Lower leg skin (tissue), 4 donors: ENCODE measurements at regions not wholly inside any gene's neighbourhood (a gene's known extent, or its start where the extent isn't known, plus 50 kb on each side); places are given as distances from the start of the nearest gene placed in this dataset.

Experiments used
- DNase-seq, 2 donors: peaks; one replicate each; pipeline ENCODE4 v3.0.0-alpha.2; 2019; ENCODE audit warnings: low spot score in 2 of 2
- H3K4me3 ChIP-seq: fragments of 200-600 bp; sonication (generic); 2 replicates; pipeline ENCODE4 v1.5.1; 2017; ENCODE audit warnings: mild to moderate bottlenecking, low read depth; ENCODE audit not compliant: poor library complexity, severe bottlenecking
- POLR2A ChIP-seq, 2 donors: fragments of 450-650 bp; IDR thresholded peaks; one replicate each; pipeline ENCODE4 v1.6.1; 2016 to 2017; ENCODE audit warnings: antibody characterized with exemption in 2 of 2, mild to moderate bottlenecking in 1 of 2, moderate library complexity in 1 of 2
- WGBS, 2 donors: methylation state at CpG; one replicate each; pipeline ENCODE4 v1.1.5; 2018; 5-methylcytosine and 5-hydroxymethylcytosine counted together
- intact Hi-C: fragments of 100-400 bp; cut with DNase I; formaldehyde crosslinking; loops from one replicate; pipeline ENCODE4 v1.15.0; 2023; ENCODE audit warnings: low total_unique reads
- TF ChIP-seq, protein P1 (sequence below), 3 donors: fragments of 450-650 bp; IDR thresholded peaks; one replicate each; pipeline ENCODE4 v1.5.1; 2016; ENCODE audit warnings: antibody characterized with exemption in 3 of 3, mild to moderate bottlenecking in 3 of 3, moderate library complexity in 2 of 3

- TF ChIP-seq, protein P1, sequence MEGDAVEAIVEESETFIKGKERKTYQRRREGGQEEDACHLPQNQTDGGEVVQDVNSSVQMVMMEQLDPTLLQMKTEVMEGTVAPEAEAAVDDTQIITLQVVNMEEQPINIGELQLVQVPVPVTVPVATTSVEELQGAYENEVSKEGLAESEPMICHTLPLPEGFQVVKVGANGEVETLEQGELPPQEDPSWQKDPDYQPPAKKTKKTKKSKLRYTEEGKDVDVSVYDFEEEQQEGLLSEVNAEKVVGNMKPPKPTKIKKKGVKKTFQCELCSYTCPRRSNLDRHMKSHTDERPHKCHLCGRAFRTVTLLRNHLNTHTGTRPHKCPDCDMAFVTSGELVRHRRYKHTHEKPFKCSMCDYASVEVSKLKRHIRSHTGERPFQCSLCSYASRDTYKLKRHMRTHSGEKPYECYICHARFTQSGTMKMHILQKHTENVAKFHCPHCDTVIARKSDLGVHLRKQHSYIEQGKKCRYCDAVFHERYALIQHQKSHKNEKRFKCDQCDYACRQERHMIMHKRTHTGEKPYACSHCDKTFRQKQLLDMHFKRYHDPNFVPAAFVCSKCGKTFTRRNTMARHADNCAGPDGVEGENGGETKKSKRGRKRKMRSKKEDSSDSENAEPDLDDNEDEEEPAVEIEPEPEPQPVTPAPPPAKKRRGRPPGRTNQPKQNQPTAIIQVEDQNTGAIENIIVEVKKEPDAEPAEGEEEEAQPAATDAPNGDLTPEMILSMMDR (IDR thresholded peaks at IDR 0.05) = no peak
- no peak for TF ChIP-seq POLR2A (IDR thresholded peaks at IDR 0.05)
- DNase-seq = no peak
- WGBS, 2 donors = 75 to 82% methylated on average over 3 of the region's 3 CpGs
- intact Hi-C loops = no loop called here
- no peak overlapping the region for H3K4me3 ChIP-seq
Observed at GRCh38 chr20:52779125-52779524, 193.0 kb upstream of the TSHZ2 start.

- WGBS, 2 donors = 49 to 77% methylated on average over 4 of the region's 4 CpGs
- TF ChIP-seq POLR2A (IDR thresholded peaks at IDR 0.05) = no peak
- TF ChIP-seq, protein P1 (IDR thresholded peaks at IDR 0.05) = no peak
- intact Hi-C loops = no loop called here
Observed at GRCh38 chr20:52777171-52777570, 195.0 kb upstream of the TSHZ2 start.

DNA sequence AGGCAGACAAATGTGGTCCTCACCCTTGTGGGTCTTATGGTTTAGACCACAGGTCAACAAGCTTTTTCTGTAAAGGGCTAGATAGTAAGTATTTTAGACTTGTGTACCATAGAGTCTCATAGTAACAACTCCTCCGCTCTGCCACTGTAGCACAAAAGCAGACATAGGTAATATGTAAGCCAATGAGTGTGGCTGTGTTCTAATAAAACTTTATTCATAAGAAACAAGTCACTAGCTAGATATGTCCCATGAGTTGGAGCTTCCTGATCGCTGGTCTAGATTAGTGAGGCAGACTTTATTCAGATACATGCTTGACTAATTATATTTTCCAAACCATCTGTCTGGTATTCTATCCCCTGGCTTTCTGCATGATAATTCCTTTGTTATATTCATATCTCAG, 196.4 kb upstream of the TSHZ2 start:
- no peak for TF ChIP-seq POLR2A (IDR thresholded peaks at IDR 0.05)
- TF ChIP-seq, protein P1 (IDR thresholded peaks at IDR 0.05) = no peak
- intact Hi-C loops = no loop called here
- WGBS, 2 donors = 84 to 97% methylated on average over 2 of the region's 2 CpGs
- no peak for DNase-seq
- H3K4me3 ChIP-seq = no peak overlapping the region

More at GRCh38 chr20:52777171-52777570, 195.0 kb upstream of the TSHZ2 start:
- no peak for DNase-seq
- H3K4me3 ChIP-seq = no peak overlapping the region

GRCh38 chr20:52768694-52769093, 203.5 kb upstream of the TSHZ2 start:
- no peak overlapping the region for H3K4me3 ChIP-seq
- TF ChIP-seq POLR2A (IDR thresholded peaks at IDR 0.05) = no peak
- 55 to 66% methylated on average over 6 of the region's 6 CpGs for WGBS, 2 donors
- intact Hi-C loops = no loop called here
- DNase-seq = no peak

- TF ChIP-seq, protein P1 (IDR thresholded peaks at IDR 0.05) = no peak
- no peak for TF ChIP-seq POLR2A (IDR thresholded peaks at IDR 0.05)
- H3K4me3 ChIP-seq = no peak overlapping the region
- intact Hi-C loops = no loop called here
- DNase-seq = no peak
- WGBS, 2 donors = 50 to 52% methylated on average over 7 of the region's 7 CpGs
Observed at GRCh38 chr20:52766645-52767435, 205.3 kb upstream of the TSHZ2 start.

GRCh38 chr20:52763321-52763853, 208.8 kb upstream of the TSHZ2 start:
- intact Hi-C loops = no loop called here
- DNase-seq = no peak
- TF ChIP-seq, protein P1 (IDR thresholded peaks at IDR 0.05) = no peak
- TF ChIP-seq POLR2A (IDR thresholded peaks at IDR 0.05) = no peak
- H3K4me3 ChIP-seq = no peak overlapping the region
- WGBS, 2 donors = 88 to 91% methylated on average over 9 of the region's 9 CpGs
